GM18519 (cell line): ENCODE measurements at regions not wholly inside any gene's neighbourhood (a gene's known extent, or its start where the extent isn't known, plus 50 kb on each side); places are given as distances from the start of the nearest gene placed in this dataset.
"Not testable (repeated sequence)": the region's sequence is repeated elsewhere in the genome, so short reads cannot be mapped to it uniquely, and the experiment has no call there.

Experiments used
- ATAC-seq: cut with Tn5 transposase; IDR thresholded peaks from one replicate; pipeline ENCODE4 v1.9.1; 2021; ENCODE audit warnings: mild to moderate bottlenecking, moderate library complexity; ENCODE audit not compliant: unreplicated experiment, low FRiP score

- ATAC-seq: no peak
Measured at GRCh38 chr4:123127218-123127617, 204.8 kb upstream of the NUDT6 start.

- ATAC-seq: no peak
Measured at GRCh38 chr4:123127875-123128274, 205.5 kb upstream of the NUDT6 start.

- peak; percentile 70 for ATAC-seq
Measured at GRCh38 chr4:123133397-123134050, 211.1 kb upstream of the NUDT6 start.

GRCh38 chr4:123144616-123145015, 222.2 kb upstream of the NUDT6 start:
- ATAC-seq: no peak

GRCh38 chr4:123158576-123158975, 236.2 kb upstream of the NUDT6 start:
- ATAC-seq: no peak

- ATAC-seq: no peak
Measured at GRCh38 chr4:123159479-123159878, 237.1 kb upstream of the NUDT6 start.

GRCh38 chr4:123162859-123163258, 233.7 kb upstream of the SPRY1 start:
- ATAC-seq: no peak

- ATAC-seq: no peak
Measured at GRCh38 chr4:123163501-123163900, 233.1 kb upstream of the SPRY1 start.

GRCh38 chr4:123166023-123166422, 230.6 kb upstream of the SPRY1 start:
- no peak for ATAC-seq

- no peak for ATAC-seq
Measured at GRCh38 chr4:123167931-123168330, 228.7 kb upstream of the SPRY1 start.

GRCh38 chr4:123168812-123169211, 227.8 kb upstream of the SPRY1 start:
- ATAC-seq: no peak

GRCh38 chr4:123170843-123171242, 225.8 kb upstream of the SPRY1 start:
- no peak for ATAC-seq

- no peak for ATAC-seq
Measured at GRCh38 chr4:123176605-123177004, 220.0 kb upstream of the SPRY1 start.

- no peak for ATAC-seq
Measured at GRCh38 chr4:123182289-123182688, 214.3 kb upstream of the SPRY1 start.

GRCh38 chr4:123183308-123183707, 213.3 kb upstream of the SPRY1 start:
- no peak for ATAC-seq

- not testable (repeated sequence) for ATAC-seq
Measured at GRCh38 chr4:123183754-123184153, 212.8 kb upstream of the SPRY1 start.

GRCh38 chr4:123186731-123187130, 209.9 kb upstream of the SPRY1 start:
- ATAC-seq: no peak

- no peak for ATAC-seq
Measured at GRCh38 chr4:123190176-123190575, 206.4 kb upstream of the SPRY1 start.

- no peak for ATAC-seq
Measured at GRCh38 chr4:123191728-123192127, 204.9 kb upstream of the SPRY1 start.

- no peak for ATAC-seq
Measured at GRCh38 chr4:123193802-123194367, 202.7 kb upstream of the SPRY1 start.

GRCh38 chr4:123198706-123199105, 197.9 kb upstream of the SPRY1 start:
- ATAC-seq: no peak
